ENCODE measurements at regions not wholly inside any gene's neighbourhood (a gene's known extent, or its start where the extent isn't known, plus 50 kb on each side); places are given as distances from the start of the nearest gene placed in this dataset.

- no peak overlapping the region for H3K4me3 ChIP-seq (ENCODE audit: low read depth, low read length)
- no peak for DNase-seq (ENCODE audit: low read depth)
These were observed 54.5 kb downstream of the ADRA2A start for GRCh38 chr10:111131168-111131799.

- no peak for DNase-seq (ENCODE audit: low read depth)
- H3K4me3 ChIP-seq (ENCODE audit: low read depth, low read length) = no peak overlapping the region
These were observed 60.2 kb downstream of the ADRA2A start for GRCh38 chr10:111137007-111137406.

- no peak overlapping the region for H3K4me3 ChIP-seq (ENCODE audit: low read depth, low read length)
These were observed 60.8 kb downstream of the ADRA2A start for GRCh38 chr10:111137587-111137986.

GRCh38 chr10:111138544-111138943 is 61.7 kb downstream of the ADRA2A start:
- H3K4me3 ChIP-seq (ENCODE audit: low read depth, low read length) = no peak overlapping the region
- no peak for DNase-seq (ENCODE audit: low read depth)

More at GRCh38 chr10:111137587-111137986, 60.8 kb downstream of the ADRA2A start:
- no peak for DNase-seq (ENCODE audit: low read depth)

- H3K4me3 ChIP-seq (ENCODE audit: low read depth, low read length) = no peak overlapping the region
- no peak for DNase-seq (ENCODE audit: low read depth)
These were observed 62.7 kb downstream of the ADRA2A start for GRCh38 chr10:111139567-111139966.

GRCh38 chr10:111142092-111142768 is 65.4 kb downstream of the ADRA2A start:
- no peak for DNase-seq (ENCODE audit: low read depth)

GRCh38 chr10:111146025-111146640 is 69.3 kb downstream of the ADRA2A start:
- DNase-seq (ENCODE audit: low read depth) = no peak
- H3K4me3 ChIP-seq (ENCODE audit: low read depth, low read length) = no peak overlapping the region

More at GRCh38 chr10:111142092-111142768, 65.4 kb downstream of the ADRA2A start:
- no peak overlapping the region for H3K4me3 ChIP-seq (ENCODE audit: low read depth, low read length)

- no peak for DNase-seq (ENCODE audit: low read depth)
These were observed 71.2 kb downstream of the ADRA2A start for GRCh38 chr10:111148025-111148424.

GRCh38 chr10:111148440-111148839 is 71.6 kb downstream of the ADRA2A start:
- H3K4me3 ChIP-seq (ENCODE audit: low read depth, low read length) = no peak overlapping the region
- DNase-seq (ENCODE audit: low read depth) = no peak

More at GRCh38 chr10:111148025-111148424, 71.2 kb downstream of the ADRA2A start:
- no peak overlapping the region for H3K4me3 ChIP-seq (ENCODE audit: low read depth, low read length)

- no peak for DNase-seq (ENCODE audit: low read depth)
- H3K4me3 ChIP-seq (ENCODE audit: low read depth, low read length) = no peak overlapping the region
These were observed 73.9 kb downstream of the ADRA2A start for GRCh38 chr10:111150691-111151090.

- no peak for DNase-seq (ENCODE audit: low read depth)
- H3K4me3 ChIP-seq (ENCODE audit: low read depth, low read length) = no peak overlapping the region
These were observed 74.9 kb downstream of the ADRA2A start for GRCh38 chr10:111151595-111152307.

- H3K4me3 ChIP-seq (ENCODE audit: low read depth, low read length) = no peak overlapping the region
- no peak for DNase-seq (ENCODE audit: low read depth)
These were observed 79.9 kb downstream of the ADRA2A start for GRCh38 chr10:111156754-111157153.

GRCh38 chr10:111158595-111158994 is 81.8 kb downstream of the ADRA2A start:
- no peak for DNase-seq (ENCODE audit: low read depth)
- H3K4me3 ChIP-seq (ENCODE audit: low read depth, low read length) = no peak overlapping the region

GRCh38 chr10:111161109-111161874 is 84.5 kb downstream of the ADRA2A start:
- DNase-seq (ENCODE audit: low read depth) = no peak
- no peak overlapping the region for H3K4me3 ChIP-seq (ENCODE audit: low read depth, low read length)

GRCh38 chr10:111171183-111171582 is 94.4 kb downstream of the ADRA2A start:
- no peak for DNase-seq (ENCODE audit: low read depth)
- no peak overlapping the region for H3K4me3 ChIP-seq (ENCODE audit: low read depth, low read length)

- DNase-seq (ENCODE audit: low read depth) = no peak
- H3K4me3 ChIP-seq (ENCODE audit: low read depth, low read length) = no peak overlapping the region
These were observed 99.0 kb downstream of the ADRA2A start for GRCh38 chr10:111175787-111176186.

- no peak overlapping the region for H3K4me3 ChIP-seq (ENCODE audit: low read depth, low read length)
- no peak for DNase-seq (ENCODE audit: low read depth)
These were observed 100.5 kb downstream of the ADRA2A start for GRCh38 chr10:111177379-111177778.

- H3K4me3 ChIP-seq (ENCODE audit: low read depth, low read length) = no peak overlapping the region
- no peak for DNase-seq (ENCODE audit: low read depth)
These were observed 102.7 kb downstream of the ADRA2A start for GRCh38 chr10:111179514-111179913.

- H3K4me3 ChIP-seq (ENCODE audit: low read depth, low read length) = no peak overlapping the region
- no peak for DNase-seq (ENCODE audit: low read depth)
These were observed 109.5 kb downstream of the ADRA2A start for GRCh38 chr10:111186358-111186757.
